Peyer's patch (tissue), 4 donors: ENCODE measurements at regions not wholly inside any gene's neighbourhood (a gene's known extent, or its start where the extent isn't known, plus 50 kb on each side); places are given as distances from the start of the nearest gene placed in this dataset.

ENCODE experiments used
- CTCF ChIP-seq, 6 experiments: fragments of 450-650 bp in 4 of 6; fragments of 200-600 bp in 2 of 6; sonication (generic) in 1 of 6; IDR thresholded peaks; one replicate each; pipeline ENCODE4 v1.5.1; 2017 to 2019; ENCODE audit warnings: antibody characterized with exemption in 6 of 6, mild to moderate bottlenecking in 3 of 6, moderate library complexity in 1 of 6
- POLR2A ChIP-seq, 2 donors: fragments of 450-650 bp; IDR thresholded peaks; one replicate each; pipeline ENCODE4 v1.5.1; 2017; ENCODE audit warnings: antibody characterized with exemption in 2 of 2, mild to moderate bottlenecking in 2 of 2, moderate library complexity in 2 of 2

GRCh38 chr14:84926656-84927055, 603.3 kb upstream of the FLRT2 start:
- TF ChIP-seq CTCF (IDR thresholded peaks at IDR 0.05) (no peak), POLR2A (IDR thresholded peaks at IDR 0.05) (no peak)
